ENCODE measurements at regions not wholly inside any gene's neighbourhood (a gene's known extent, or its start where the extent isn't known, plus 50 kb on each side); places are given as distances from the start of the nearest gene placed in this dataset.

- TF ChIP-seq CTCF (IDR thresholded peaks at IDR 0.05) = no peak
- Histone ChIP-seq H3K9me3 (no peaks in the 10 kb centered on the region), H3K4me1 (ENCODE audit: control insufficient read depth in 1 of 2, insufficient read depth in 1 of 2, low read depth in 1 of 2, low read length in 1 of 2) (no peaks in the 10 kb centered on the region), H3K27me3 (peaks cover 13% of the 10 kb centered on the region), H3K36me3 (no peaks in the 10 kb centered on the region), H3K4me3 (ENCODE audit: low read depth in 1 of 2, low read length in 1 of 2) (no peak overlapping the region), H3K27ac (no peak overlapping the region)
Observed at GRCh38 chr10:128839701-128840100, 627.3 kb upstream of the MGMT start.

GRCh38 chr10:128843972-128844371 is 623.1 kb upstream of the MGMT start:
- H3K4me3 ChIP-seq (ENCODE audit: low read depth in 1 of 2, low read length in 1 of 2) = no peak overlapping the region
- H3K9me3 ChIP-seq = no peaks in the 10 kb centered on the region
- no peaks in the 10 kb centered on the region for H3K36me3 ChIP-seq
- peaks cover 13% of the 10 kb centered on the region for H3K27me3 ChIP-seq
- H3K27ac ChIP-seq = no peak overlapping the region
- H3K4me1 ChIP-seq (ENCODE audit: control insufficient read depth in 1 of 2, insufficient read depth in 1 of 2, low read depth in 1 of 2, low read length in 1 of 2) = no peaks in the 10 kb centered on the region
- TF ChIP-seq CTCF (IDR thresholded peaks at IDR 0.05) = no peak

- no peak overlapping the region for H3K4me3 ChIP-seq (ENCODE audit: low read depth in 1 of 2, low read length in 1 of 2)
- no peaks in the 10 kb centered on the region for H3K36me3 ChIP-seq
- H3K27me3 ChIP-seq = peaks cover 7% of the 10 kb centered on the region
- TF ChIP-seq CTCF (IDR thresholded peaks at IDR 0.05) = no peak
- H3K9me3 ChIP-seq = no peaks in the 10 kb centered on the region
- H3K4me1 ChIP-seq (ENCODE audit: control insufficient read depth in 1 of 2, insufficient read depth in 1 of 2, low read depth in 1 of 2, low read length in 1 of 2) = no peaks in the 10 kb centered on the region
- H3K27ac ChIP-seq = no peak overlapping the region
Observed at GRCh38 chr10:128846927-128847326, 620.1 kb upstream of the MGMT start.

GRCh38 chr10:128848810-128849209 is 618.2 kb upstream of the MGMT start:
- H3K36me3 ChIP-seq = no peaks in the 10 kb centered on the region
- no peak for TF ChIP-seq CTCF (IDR thresholded peaks at IDR 0.05)
- no peaks in the 10 kb centered on the region for H3K9me3 ChIP-seq
- H3K27me3 ChIP-seq = no peaks in the 10 kb centered on the region
- no peak overlapping the region for H3K27ac ChIP-seq
- H3K4me1 ChIP-seq (ENCODE audit: control insufficient read depth in 1 of 2, insufficient read depth in 1 of 2, low read depth in 1 of 2, low read length in 1 of 2) = no peaks in the 10 kb centered on the region
- H3K4me3 ChIP-seq (ENCODE audit: low read depth in 1 of 2, low read length in 1 of 2) = no peak overlapping the region

GRCh38 chr10:128850647-128851046 is 616.4 kb upstream of the MGMT start:
- H3K9me3 ChIP-seq = no peaks in the 10 kb centered on the region
- no peak overlapping the region for H3K27ac ChIP-seq
- no peak for TF ChIP-seq CTCF (IDR thresholded peaks at IDR 0.05)
- no peaks in the 10 kb centered on the region for H3K27me3 ChIP-seq
- no peaks in the 10 kb centered on the region for H3K4me1 ChIP-seq (ENCODE audit: control insufficient read depth in 1 of 2, insufficient read depth in 1 of 2, low read depth in 1 of 2, low read length in 1 of 2)
- no peak overlapping the region for H3K4me3 ChIP-seq (ENCODE audit: low read depth in 1 of 2, low read length in 1 of 2)
- no peaks in the 10 kb centered on the region for H3K36me3 ChIP-seq

- Histone ChIP-seq H3K4me1 (ENCODE audit: control insufficient read depth in 1 of 2, insufficient read depth in 1 of 2, low read depth in 1 of 2, low read length in 1 of 2) (no peaks in the 10 kb centered on the region), H3K9me3 (no peaks in the 10 kb centered on the region), H3K4me3 (ENCODE audit: low read depth in 1 of 2, low read length in 1 of 2) (no peak overlapping the region), H3K36me3 (no peaks in the 10 kb centered on the region), H3K27me3 (no peaks in the 10 kb centered on the region), H3K27ac (no peak overlapping the region)
- no peak for TF ChIP-seq CTCF (IDR thresholded peaks at IDR 0.05)
Observed at GRCh38 chr10:128851281-128851680, 615.8 kb upstream of the MGMT start.
